SU-DHL-6 (cell line): ENCODE measurements at regions not wholly inside any gene's neighbourhood (a gene's known extent, or its start where the extent isn't known, plus 50 kb on each side); places are given as distances from the start of the nearest gene placed in this dataset.
"Not testable (repeated sequence)": the region's sequence is repeated elsewhere in the genome, so short reads cannot be mapped to it uniquely, and the experiment has no call there.

Experiments used
- H2AFZ ChIP-seq: fragments of 200-600 bp; sonication (generic); 2 replicates; pipeline ENCODE4 v1.6.1; 2014; ENCODE audit warnings: low read depth, mild to moderate bottlenecking, moderate library complexity, mixed read lengths, antibody characterized with exemption, low read length; ENCODE audit not compliant: severe bottlenecking
- H3F3A ChIP-seq: fragments of 200-600 bp; shearing (Covaris generic); 2 replicates; pipeline ENCODE4 v1.6.0; 2016; ENCODE audit warnings: antibody characterized with exemption, mild to moderate bottlenecking; ENCODE audit not compliant: insufficient read depth
- H3K27ac ChIP-seq: fragments of 200-600 bp; sonication (generic); 2 replicates; pipeline ENCODE4 v1.5.1; 2016; ENCODE audit warnings: low read depth, mild to moderate bottlenecking, low read length, moderate library complexity, mixed read lengths
- H3K27me3 ChIP-seq: fragments of 200-600 bp; sonication (generic), shearing (Covaris generic); 2 replicates; pipeline ENCODE4 v1.6.0; 2014; ENCODE audit warnings: mild to moderate bottlenecking, low read length
- H3K36me3 ChIP-seq: fragments of 200-600 bp; sonication (generic); 2 replicates; pipeline ENCODE4 v1.6.1; 2014; ENCODE audit warnings: mild to moderate bottlenecking, low read length, mixed read lengths
- H3K4me2 ChIP-seq: fragments of 300-600, 200-600 bp; shearing (Covaris generic), sonication (generic); 2 replicates; pipeline ENCODE4 v1.6.0; 2014; ENCODE audit warnings: low read length, low read depth, mild to moderate bottlenecking; ENCODE audit not compliant: poor library complexity, severe bottlenecking
- H3K4me3 ChIP-seq: fragments of 200-600 bp; sonication (generic); 2 replicates; pipeline ENCODE4 v1.5.1; 2014; ENCODE audit warnings: antibody characterized with exemption, low read length, mild to moderate bottlenecking, mixed read lengths; ENCODE audit not compliant: insufficient read depth, poor library complexity, severe bottlenecking
- H3K79me2 ChIP-seq: fragments of 200-600 bp; sonication (generic); 2 replicates; pipeline ENCODE4 v1.6.1; 2014; ENCODE audit warnings: mild to moderate bottlenecking, low read length, moderate library complexity; ENCODE audit not compliant: insufficient read depth
- H3K9ac ChIP-seq: fragments of 200-600 bp; sonication (generic); 2 replicates; pipeline ENCODE4 v1.7.0; 2014; ENCODE audit warnings: mild to moderate bottlenecking, low read length
- H3K9me2 ChIP-seq: fragments of 200-600 bp; sonication (generic); replicated peaks from 2 replicates; pipeline ENCODE4 v1.6.1; 2014; ENCODE audit warnings: low read length; ENCODE audit not compliant: insufficient read depth
- H3K9me3 ChIP-seq: fragments of 200-600 bp; sonication (generic); 2 replicates; pipeline ENCODE4 v1.6.1; 2014; ENCODE audit warnings: low read length, mixed read lengths; ENCODE audit not compliant: insufficient read depth
- H4K20me1 ChIP-seq: fragments of 200-600 bp; sonication (generic); 2 replicates; pipeline ENCODE4 v1.6.1; 2014; ENCODE audit warnings: low read depth, mild to moderate bottlenecking, antibody characterized with exemption, low read length, moderate library complexity, mixed read lengths
- EZH2phosphoT487 ChIP-seq: fragments of 200-600 bp; sonication (generic), shearing (Covaris generic); conservative IDR thresholded peaks from 2 replicates; pipeline ENCODE4 v1.6.1; 2018; ENCODE audit warnings: mild to moderate bottlenecking, antibody characterized with exemption, low read length, moderate library complexity, mixed read lengths
- TF ChIP-seq, protein P1 (sequence below): fragments of 200-600 bp; sonication (generic); IDR thresholded peaks from one replicate; pipeline ENCODE4 v1.5.1; 2017; ENCODE audit warnings: antibody characterized with exemption, mild to moderate bottlenecking, low read length, moderate library complexity; ENCODE audit not compliant: insufficient read depth, poor library complexity, severe bottlenecking

DNA sequence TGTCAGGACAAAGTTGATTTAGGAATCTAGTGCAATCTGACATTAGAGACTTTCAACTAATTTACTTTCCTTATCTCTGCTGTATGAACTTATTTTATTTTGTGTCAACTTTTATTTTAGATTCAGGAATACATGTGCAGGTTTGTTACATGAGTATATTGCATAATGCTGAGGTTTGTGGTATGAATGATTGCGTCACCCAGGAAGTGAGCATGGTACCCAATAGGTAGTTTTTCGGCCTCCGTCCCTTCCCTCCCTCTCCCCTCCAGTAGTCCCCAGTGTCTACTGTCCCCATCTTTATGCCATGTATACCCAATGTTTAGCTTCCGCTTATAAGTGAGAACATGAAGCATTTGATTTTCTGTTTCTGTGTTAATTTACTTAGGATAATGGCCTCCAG, 68.7 kb upstream of the TEX13D start:
- TF ChIP-seq, protein P1, sequence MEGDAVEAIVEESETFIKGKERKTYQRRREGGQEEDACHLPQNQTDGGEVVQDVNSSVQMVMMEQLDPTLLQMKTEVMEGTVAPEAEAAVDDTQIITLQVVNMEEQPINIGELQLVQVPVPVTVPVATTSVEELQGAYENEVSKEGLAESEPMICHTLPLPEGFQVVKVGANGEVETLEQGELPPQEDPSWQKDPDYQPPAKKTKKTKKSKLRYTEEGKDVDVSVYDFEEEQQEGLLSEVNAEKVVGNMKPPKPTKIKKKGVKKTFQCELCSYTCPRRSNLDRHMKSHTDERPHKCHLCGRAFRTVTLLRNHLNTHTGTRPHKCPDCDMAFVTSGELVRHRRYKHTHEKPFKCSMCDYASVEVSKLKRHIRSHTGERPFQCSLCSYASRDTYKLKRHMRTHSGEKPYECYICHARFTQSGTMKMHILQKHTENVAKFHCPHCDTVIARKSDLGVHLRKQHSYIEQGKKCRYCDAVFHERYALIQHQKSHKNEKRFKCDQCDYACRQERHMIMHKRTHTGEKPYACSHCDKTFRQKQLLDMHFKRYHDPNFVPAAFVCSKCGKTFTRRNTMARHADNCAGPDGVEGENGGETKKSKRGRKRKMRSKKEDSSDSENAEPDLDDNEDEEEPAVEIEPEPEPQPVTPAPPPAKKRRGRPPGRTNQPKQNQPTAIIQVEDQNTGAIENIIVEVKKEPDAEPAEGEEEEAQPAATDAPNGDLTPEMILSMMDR, result no peak
- no peak for TF ChIP-seq EZH2phosphoT487
- Histone ChIP-seq H3K9me3 (no peaks in the 10 kb centered on the region), H3K9ac (no peak overlapping the region), H4K20me1 (no peaks in the 10 kb centered on the region), H3F3A (no peaks in the 10 kb centered on the region), H3K9me2 (no peaks in the 10 kb centered on the region), H2AFZ (no peak overlapping the region), H3K27me3 (no peaks in the 10 kb centered on the region), H3K4me3 (no peak overlapping the region), H3K36me3 (no peaks in the 10 kb centered on the region), H3K4me2 (no peak overlapping the region), H3K27ac (no peak overlapping the region), H3K79me2 (no peaks in the 10 kb centered on the region)

DNA sequence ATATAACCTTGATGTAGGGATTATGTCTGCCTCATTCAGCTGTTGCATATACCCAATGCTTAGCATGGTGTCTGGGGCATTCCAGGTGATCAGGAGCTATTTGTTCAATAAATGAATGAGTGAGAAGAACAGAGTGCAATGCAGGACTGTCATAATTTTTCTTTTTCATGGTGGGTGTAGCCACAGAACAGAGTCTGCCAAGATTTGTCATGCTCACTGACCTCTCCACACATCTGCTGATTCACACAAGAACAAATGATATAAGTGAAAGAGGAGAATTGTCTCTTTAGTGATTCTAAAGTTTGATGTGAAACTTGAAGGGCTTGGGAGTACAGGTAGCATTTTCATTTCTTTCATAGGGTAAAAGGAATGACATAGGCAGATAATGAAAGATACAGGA, 64.4 kb upstream of the TEX13D start:
- no peaks in the 10 kb centered on the region for H3K27me3 ChIP-seq

GRCh38 chrX:124269881-124270280, 62.6 kb upstream of the TEX13D start:
- H2AFZ ChIP-seq, result no peak overlapping the region
- no peaks in the 10 kb centered on the region for H3K9me3 ChIP-seq
- H4K20me1 ChIP-seq, result no peaks in the 10 kb centered on the region
- H3K36me3 ChIP-seq, result no peaks in the 10 kb centered on the region
- H3K4me2 ChIP-seq, result no peak overlapping the region
- H3K79me2 ChIP-seq, result no peaks in the 10 kb centered on the region
- no peak overlapping the region for H3K9ac ChIP-seq
- H3K9me2 ChIP-seq, result no peaks in the 10 kb centered on the region
- TF ChIP-seq EZH2phosphoT487, result no peak
- TF ChIP-seq, protein P1, result no peak
- no peaks in the 10 kb centered on the region for H3F3A ChIP-seq
- H3K27ac ChIP-seq, result no peak overlapping the region
- H3K27me3 ChIP-seq, result no peaks in the 10 kb centered on the region
- no peak overlapping the region for H3K4me3 ChIP-seq

More for the DNA sequence above, 64.4 kb upstream of the TEX13D start:
- Histone ChIP-seq H2AFZ (no peak overlapping the region), H3K9me3 (no peaks in the 10 kb centered on the region), H3K9ac (no peak overlapping the region), H3K4me3 (no peak overlapping the region), H3K79me2 (no peaks in the 10 kb centered on the region), H3K9me2 (no peaks in the 10 kb centered on the region), H3K4me2 (no peak overlapping the region), H3F3A (no peaks in the 10 kb centered on the region), H3K27ac (no peak overlapping the region), H3K36me3 (no peaks in the 10 kb centered on the region), H4K20me1 (no peaks in the 10 kb centered on the region)
- TF ChIP-seq, protein P1, result no peak
- TF ChIP-seq EZH2phosphoT487, result no peak

- not testable (repeated sequence) for H3K9ac ChIP-seq, H3K27ac ChIP-seq, H2AFZ ChIP-seq, H3K36me3 ChIP-seq, H3F3A ChIP-seq, H3K4me3 ChIP-seq, H3K4me2 ChIP-seq, H3K9me3 ChIP-seq, H4K20me1 ChIP-seq, H3K27me3 ChIP-seq, H3K9me2 ChIP-seq, H3K79me2 ChIP-seq
Observed at GRCh38 chrX:124271599-124271998, 60.9 kb upstream of the TEX13D start.
